ENCODE measurements at regions not wholly inside any gene's neighbourhood (a gene's known extent, or its start where the extent isn't known, plus 50 kb on each side); places are given as distances from the start of the nearest gene placed in this dataset.

DNA sequence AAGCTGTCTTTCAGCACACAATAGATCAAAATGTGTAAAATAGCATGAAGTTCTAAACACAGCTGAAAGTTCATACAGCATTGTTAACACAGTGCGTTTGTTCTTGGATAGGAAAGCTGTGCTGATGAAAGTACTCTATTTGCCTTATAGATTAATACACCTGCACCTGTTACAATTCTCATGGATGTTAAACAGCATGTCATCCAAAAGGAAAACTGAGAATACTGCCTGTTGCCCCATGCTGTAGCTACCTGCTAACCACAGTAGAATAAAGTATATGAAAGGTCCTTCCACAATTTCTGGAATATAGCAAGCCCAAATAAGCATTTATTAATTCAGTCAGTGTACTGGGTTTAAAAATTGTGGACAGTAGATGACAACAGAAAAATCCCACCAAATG lies 166.7 kb upstream of the DTNA start:
- no peak for TF ChIP-seq ZFX (IDR thresholded peaks at IDR 0.05)
- TF ChIP-seq, protein P1, sequence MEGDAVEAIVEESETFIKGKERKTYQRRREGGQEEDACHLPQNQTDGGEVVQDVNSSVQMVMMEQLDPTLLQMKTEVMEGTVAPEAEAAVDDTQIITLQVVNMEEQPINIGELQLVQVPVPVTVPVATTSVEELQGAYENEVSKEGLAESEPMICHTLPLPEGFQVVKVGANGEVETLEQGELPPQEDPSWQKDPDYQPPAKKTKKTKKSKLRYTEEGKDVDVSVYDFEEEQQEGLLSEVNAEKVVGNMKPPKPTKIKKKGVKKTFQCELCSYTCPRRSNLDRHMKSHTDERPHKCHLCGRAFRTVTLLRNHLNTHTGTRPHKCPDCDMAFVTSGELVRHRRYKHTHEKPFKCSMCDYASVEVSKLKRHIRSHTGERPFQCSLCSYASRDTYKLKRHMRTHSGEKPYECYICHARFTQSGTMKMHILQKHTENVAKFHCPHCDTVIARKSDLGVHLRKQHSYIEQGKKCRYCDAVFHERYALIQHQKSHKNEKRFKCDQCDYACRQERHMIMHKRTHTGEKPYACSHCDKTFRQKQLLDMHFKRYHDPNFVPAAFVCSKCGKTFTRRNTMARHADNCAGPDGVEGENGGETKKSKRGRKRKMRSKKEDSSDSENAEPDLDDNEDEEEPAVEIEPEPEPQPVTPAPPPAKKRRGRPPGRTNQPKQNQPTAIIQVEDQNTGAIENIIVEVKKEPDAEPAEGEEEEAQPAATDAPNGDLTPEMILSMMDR (conservative IDR thresholded peaks at IDR 0.05), result no peak

Measured in C4-2B (cell line).